Caco-2 (cell line): ENCODE measurements at regions not wholly inside any gene's neighbourhood (a gene's known extent, or its start where the extent isn't known, plus 50 kb on each side); places are given as distances from the start of the nearest gene placed in this dataset.

Experiments used
- BruUV-seq: library from RNA; stranded (reverse); fragments of 400-500 nt; replicated peaks from 2 replicates; lab custom pipeline; 2021; lab: Mats Ljungman, UMichigan
- CTCF ChIA-PET: fragments of 300-600 bp; sonication (Branson Sonifier 250); formaldehyde crosslinking; loops from one replicate; lab custom pipeline; 2022; ENCODE audit warnings: antibody characterized with exemption; lab: Charles Lee
- POLR2A ChIA-PET: fragments of 300-600 bp; sonication (Branson Sonifier 250); formaldehyde crosslinking; loops from one replicate; lab custom pipeline; 2022; ENCODE audit warnings: antibody characterized with exemption; lab: Charles Lee
- DNase-seq, 2 experiments: peaks; one replicate each; pipeline versions ENCODE4 v3.0.0 to v3.0.0-alpha.2; 2020 to 2022
- H3K27me3 ChIP-seq: replicated peaks from 2 replicates; pipeline ENCODE4 v1.6.0; 2011; ENCODE audit warnings: low read length; ENCODE audit not compliant: control insufficient read depth, insufficient read depth
- H3K36me3 ChIP-seq: 2 replicates; pipeline ENCODE4 v1.5.1; 2011; ENCODE audit warnings: low read length; ENCODE audit not compliant: control insufficient read depth, insufficient read depth
- H3K4me1 ChIP-seq: fragments of 250-450 bp; sonication (Bioruptor Pico); 2 replicates; pipeline ENCODE4 v1.5.1; 2020; ENCODE audit warnings: mild to moderate bottlenecking
- H3K4me3 ChIP-seq: 2 replicates; pipeline ENCODE4 v1.5.1; 2011; ENCODE audit warnings: low read depth, mild to moderate bottlenecking, control low read depth, low read length
- H3K9me3 ChIP-seq: fragments of 250-450 bp; sonication (Bioruptor Pico); 2 replicates; pipeline ENCODE4 v1.5.1; 2020; ENCODE audit warnings: mild to moderate bottlenecking, moderate library complexity
- H3K27ac Mint-ChIP-seq: one replicate; pipeline ENCODE4 v1.8.0; 2022; ENCODE audit warnings: mixed read lengths; ENCODE audit not compliant: unreplicated experiment
- H3K27me3 Mint-ChIP-seq: one replicate; pipeline ENCODE4 v1.8.0; 2022; ENCODE audit warnings: mixed read lengths; ENCODE audit not compliant: insufficient read depth, unreplicated experiment
- H3K36me3 Mint-ChIP-seq: one replicate; pipeline ENCODE4 v1.8.0; 2022; ENCODE audit warnings: mild to moderate bottlenecking, mixed read lengths; ENCODE audit not compliant: insufficient read depth, unreplicated experiment
- H3K4me1 Mint-ChIP-seq: one replicate; pipeline ENCODE4 v1.8.0; 2022; ENCODE audit warnings: low read depth, mixed read lengths; ENCODE audit not compliant: unreplicated experiment
- H3K4me3 Mint-ChIP-seq: one replicate; pipeline ENCODE4 v1.8.0; 2022; ENCODE audit warnings: mild to moderate bottlenecking, moderate library complexity, mixed read lengths; ENCODE audit not compliant: unreplicated experiment
- H3K9me3 Mint-ChIP-seq: one replicate; pipeline ENCODE4 v1.8.0; 2022; ENCODE audit warnings: mixed read lengths; ENCODE audit not compliant: unreplicated experiment
- intact Hi-C: fragments of 100-400 bp; cut with micrococcal nuclease; formaldehyde crosslinking; loops from one replicate; pipeline ENCODE4 v1.10.0; 2022; ENCODE audit not compliant: unreplicated experiment
- TF ChIP-seq, protein P1 (sequence below), 2 experiments: fragments of 200-600 bp in 1 of 2; IDR thresholded peaks; 1 replicate in 1 of 2; 2 replicates in 1 of 2; pipeline versions ENCODE4 v1.5.1 to v1.8.0; 2011 to 2022; ENCODE audit warnings: antibody characterized with exemption in 1 of 2, control low read depth in 1 of 2, inconsistent platforms in 1 of 2, low read depth in 1 of 2, low read length in 1 of 2, mild to moderate bottlenecking in 1 of 2, moderate library complexity in 1 of 2; ENCODE audit not compliant: insufficient read depth in 1 of 2, severe bottlenecking in 1 of 2, unreplicated experiment in 1 of 2

DNA sequence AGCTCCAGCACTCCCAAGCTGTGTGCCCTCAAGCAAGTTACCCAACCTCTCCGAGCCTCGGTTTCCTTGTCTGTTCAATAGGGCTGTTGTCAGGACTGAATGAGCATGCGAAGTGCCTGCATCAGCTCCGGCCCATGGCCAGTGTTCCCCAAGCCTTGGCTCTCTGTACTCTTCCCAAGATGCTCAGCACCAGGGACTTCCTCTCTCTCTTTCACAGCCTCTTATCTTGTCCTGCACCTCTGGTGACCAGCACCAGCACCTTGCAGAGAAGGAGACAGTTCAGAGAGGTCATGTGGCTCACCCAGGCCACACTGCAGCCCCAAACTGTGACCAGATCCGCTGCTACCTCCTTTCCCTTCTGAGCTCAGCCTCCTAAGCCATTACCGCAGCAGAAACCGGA is 120.3 kb upstream of the ANO1 start:
- intact Hi-C loops: no loop called here
- Mint-ChIP-seq H3K9me3 (no peaks in the 10 kb centered on the region), H3K4me3 (no peak overlapping the region), H3K27ac (no peak overlapping the region), H3K36me3 (no peaks in the 10 kb centered on the region), H3K27me3 (no peaks in the 10 kb centered on the region), H3K4me1 (peaks cover 3% of the 10 kb centered on the region)
- DNase-seq: no peak
- H3K36me3 ChIP-seq: no peaks in the 10 kb centered on the region
- TF ChIP-seq, protein P1, sequence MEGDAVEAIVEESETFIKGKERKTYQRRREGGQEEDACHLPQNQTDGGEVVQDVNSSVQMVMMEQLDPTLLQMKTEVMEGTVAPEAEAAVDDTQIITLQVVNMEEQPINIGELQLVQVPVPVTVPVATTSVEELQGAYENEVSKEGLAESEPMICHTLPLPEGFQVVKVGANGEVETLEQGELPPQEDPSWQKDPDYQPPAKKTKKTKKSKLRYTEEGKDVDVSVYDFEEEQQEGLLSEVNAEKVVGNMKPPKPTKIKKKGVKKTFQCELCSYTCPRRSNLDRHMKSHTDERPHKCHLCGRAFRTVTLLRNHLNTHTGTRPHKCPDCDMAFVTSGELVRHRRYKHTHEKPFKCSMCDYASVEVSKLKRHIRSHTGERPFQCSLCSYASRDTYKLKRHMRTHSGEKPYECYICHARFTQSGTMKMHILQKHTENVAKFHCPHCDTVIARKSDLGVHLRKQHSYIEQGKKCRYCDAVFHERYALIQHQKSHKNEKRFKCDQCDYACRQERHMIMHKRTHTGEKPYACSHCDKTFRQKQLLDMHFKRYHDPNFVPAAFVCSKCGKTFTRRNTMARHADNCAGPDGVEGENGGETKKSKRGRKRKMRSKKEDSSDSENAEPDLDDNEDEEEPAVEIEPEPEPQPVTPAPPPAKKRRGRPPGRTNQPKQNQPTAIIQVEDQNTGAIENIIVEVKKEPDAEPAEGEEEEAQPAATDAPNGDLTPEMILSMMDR (IDR thresholded peaks at IDR 0.05; ENCODE audit: insufficient read depth in 1 of 2, low read depth in 1 of 2, low read length in 1 of 2, severe bottlenecking in 1 of 2, unreplicated experiment in 1 of 2): no peak
- no TSS peak for BruUV-seq
- H3K27me3 ChIP-seq: no peaks in the 10 kb centered on the region
- no peak overlapping the region for H3K4me3 ChIP-seq
- ChIA-PET CTCF (no interaction called here), POLR2A (interaction anchor here (0.5 kb wide), 1 partner anchor 461 kb away, joined by 4 read pairs; no protein-coding TSS in a partner anchor)
- H3K4me1 ChIP-seq: no peaks in the 10 kb centered on the region
- H3K9me3 ChIP-seq: no peaks in the 10 kb centered on the region

DNA sequence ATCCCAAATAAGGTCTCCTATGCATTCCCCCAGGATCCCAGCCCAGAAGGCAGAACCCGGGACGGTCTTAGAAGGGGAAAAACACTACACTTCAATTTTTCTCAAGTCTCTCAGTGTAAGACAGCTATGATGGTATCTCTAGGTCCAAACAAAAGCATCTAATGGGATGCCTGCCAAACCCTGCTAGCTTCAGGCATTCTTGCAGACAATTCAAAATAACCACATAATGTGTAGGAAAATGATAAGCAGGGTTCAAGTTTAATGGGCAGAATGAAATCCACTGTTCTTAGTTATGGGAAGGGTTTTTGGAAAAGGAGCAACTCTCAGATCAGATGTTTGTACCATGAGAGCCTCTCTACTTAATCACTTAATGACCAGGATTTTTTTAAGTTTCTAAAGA is 119.8 kb upstream of the ANO1 start:
- no peak for DNase-seq
- Histone ChIP-seq H3K4me1 (no peaks in the 10 kb centered on the region), H3K36me3 (no peaks in the 10 kb centered on the region), H3K27me3 (no peaks in the 10 kb centered on the region), H3K9me3 (no peaks in the 10 kb centered on the region), H3K4me3 (no peak overlapping the region)
- no peaks in the 10 kb centered on the region for H3K27me3 Mint-ChIP-seq
- peaks cover 5% of the 10 kb centered on the region for H3K4me1 Mint-ChIP-seq
- POLR2A ChIA-PET: no interaction called here
- no peaks in the 10 kb centered on the region for H3K9me3 Mint-ChIP-seq
- TF ChIP-seq, protein P1 (IDR thresholded peaks at IDR 0.05; ENCODE audit: insufficient read depth in 1 of 2, low read depth in 1 of 2, low read length in 1 of 2, severe bottlenecking in 1 of 2, unreplicated experiment in 1 of 2): no peak
- no peak overlapping the region for H3K4me3 Mint-ChIP-seq
- H3K36me3 Mint-ChIP-seq: no peaks in the 10 kb centered on the region
- CTCF ChIA-PET: no interaction called here
- no peak overlapping the region for H3K27ac Mint-ChIP-seq
- no TSS peak for BruUV-seq
- intact Hi-C loops: no loop called here

DNA sequence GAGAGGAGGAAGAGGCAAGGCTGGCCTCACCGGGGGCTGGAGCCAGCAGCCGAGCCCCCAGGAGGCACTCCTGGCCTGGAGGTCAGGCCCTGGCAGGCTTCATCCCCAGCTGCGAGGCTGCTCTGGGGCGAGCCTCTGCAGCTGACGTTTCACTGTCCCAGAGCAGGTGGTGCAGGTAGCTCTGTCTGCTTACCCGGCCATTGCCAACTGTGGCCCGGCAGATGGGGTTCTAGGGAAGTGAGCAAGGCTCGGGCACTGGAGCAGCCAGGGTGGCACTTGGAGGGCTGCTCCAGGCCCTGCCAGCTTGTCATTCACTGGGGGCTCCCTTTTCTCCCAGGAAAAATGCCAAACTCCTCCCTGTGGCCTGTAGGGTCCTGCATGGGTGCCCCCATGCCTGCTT is 118.7 kb upstream of the ANO1 start:
- Mint-ChIP-seq H3K9me3 (no peaks in the 10 kb centered on the region), H3K4me3 (no peak overlapping the region), H3K4me1 (peaks cover 14% of the 10 kb centered on the region), H3K27me3 (no peaks in the 10 kb centered on the region), H3K36me3 (no peaks in the 10 kb centered on the region), H3K27ac (no peak overlapping the region)
- ChIA-PET CTCF (interaction anchor here (1.1 to 2.2 kb wide), 2 partner anchors 11 to 123 kb away, joined by 3 to 7 read pairs; no protein-coding TSS in a partner anchor), POLR2A (interaction anchor here (0.5 kb wide), 1 partner anchor 284 kb away, joined by 8 read pairs; no protein-coding TSS in a partner anchor)
- Histone ChIP-seq H3K9me3 (no peaks in the 10 kb centered on the region), H3K4me3 (no peak overlapping the region), H3K4me1 (no peaks in the 10 kb centered on the region), H3K27me3 (no peaks in the 10 kb centered on the region), H3K36me3 (no peaks in the 10 kb centered on the region)
- DNase-seq: no peak
- BruUV-seq: no TSS peak
- intact Hi-C loops: no loop called here
- TF ChIP-seq, protein P1 (IDR thresholded peaks at IDR 0.05; ENCODE audit: insufficient read depth in 1 of 2, low read depth in 1 of 2, low read length in 1 of 2, severe bottlenecking in 1 of 2, unreplicated experiment in 1 of 2): no peak
